ENCODE measurements at regions not wholly inside any gene's neighbourhood (a gene's known extent, or its start where the extent isn't known, plus 50 kb on each side); places are given as distances from the start of the nearest gene placed in this dataset.
"Not testable (repeated sequence)": the region's sequence is repeated elsewhere in the genome, so short reads cannot be mapped to it uniquely, and the experiment has no call there.

GRCh38 chr1:187958207-187958606, 1129.5 kb downstream of the PLA2G4A start:
- no peak for DNase-seq (ENCODE audit: low spot score)

GRCh38 chr1:187959062-187959461, 1130.3 kb downstream of the PLA2G4A start:
- DNase-seq (ENCODE audit: low spot score), result no peak

GRCh38 chr1:187960125-187960638, 1131.4 kb downstream of the PLA2G4A start:
- no peak for DNase-seq (ENCODE audit: low spot score)

GRCh38 chr1:187961895-187962294, 1133.1 kb downstream of the PLA2G4A start:
- DNase-seq (ENCODE audit: low spot score), result no peak

GRCh38 chr1:187971851-187972250, 1143.1 kb downstream of the PLA2G4A start:
- DNase-seq (ENCODE audit: low spot score), result no peak

- DNase-seq (ENCODE audit: low spot score), result no peak
Measured at GRCh38 chr1:187977298-187977697, 1148.5 kb downstream of the PLA2G4A start.

GRCh38 chr1:187985145-187985896, 1156.6 kb downstream of the PLA2G4A start:
- DNase-seq (ENCODE audit: low spot score), result no peak

- no peak for DNase-seq (ENCODE audit: low spot score)
Measured at GRCh38 chr1:187985897-187986654, 1157.3 kb downstream of the PLA2G4A start.

- peak; percentile 5 for DNase-seq (ENCODE audit: low spot score)
Measured at GRCh38 chr1:187987236-187987776, 1158.6 kb downstream of the PLA2G4A start.

GRCh38 chr1:187991944-187992343, 1163.2 kb downstream of the PLA2G4A start:
- DNase-seq (ENCODE audit: low spot score), result no peak

GRCh38 chr1:187996780-187997179, 1168.0 kb downstream of the PLA2G4A start:
- no peak for DNase-seq (ENCODE audit: low spot score)

- DNase-seq (ENCODE audit: low spot score), result no peak
Measured at GRCh38 chr1:187999973-188000372, 1171.2 kb downstream of the PLA2G4A start.

- not testable (repeated sequence) for DNase-seq (ENCODE audit: low spot score)
Measured at GRCh38 chr1:188003687-188004086, 1174.9 kb downstream of the PLA2G4A start.

- DNase-seq (ENCODE audit: low spot score), result no peak
Measured at GRCh38 chr1:188004849-188005248, 1176.1 kb downstream of the PLA2G4A start.

- DNase-seq (ENCODE audit: low spot score), result no peak
Measured at GRCh38 chr1:188006354-188006753, 1177.6 kb downstream of the PLA2G4A start.

- not testable (repeated sequence) for DNase-seq (ENCODE audit: low spot score)
Measured at GRCh38 chr1:188013222-188013849, 1184.6 kb downstream of the PLA2G4A start.

- DNase-seq (ENCODE audit: low spot score), result no peak
Measured at GRCh38 chr1:188017921-188018320, 1189.2 kb downstream of the PLA2G4A start.

- DNase-seq (ENCODE audit: low spot score), result no peak
Measured at GRCh38 chr1:188022661-188023060, 1193.9 kb downstream of the PLA2G4A start.

- no peak for DNase-seq (ENCODE audit: low spot score)
Measured at GRCh38 chr1:188023206-188023605, 1194.5 kb downstream of the PLA2G4A start.

GRCh38 chr1:188027613-188028012, 1198.9 kb downstream of the PLA2G4A start:
- no peak for DNase-seq (ENCODE audit: low spot score)

GRCh38 chr1:188037572-188037971, 1208.8 kb downstream of the PLA2G4A start:
- not testable (repeated sequence) for DNase-seq (ENCODE audit: low spot score)

GRCh38 chr1:188043536-188044245, 1214.9 kb downstream of the PLA2G4A start:
- DNase-seq (ENCODE audit: low spot score), result no peak

Data from LoVo (cell line).